H1 (cell line): ENCODE measurements at regions not wholly inside any gene's neighbourhood (a gene's known extent, or its start where the extent isn't known, plus 50 kb on each side); places are given as distances from the start of the nearest gene placed in this dataset.

ENCODE experiments used
- CTCF ChIA-PET: fragments of 300-600 bp; sonication (Branson Sonifier 250); formaldehyde crosslinking; loops from one replicate; lab custom pipeline; 2021; ENCODE audit not compliant: partially characterized antibody; lab: Charles Lee
- POLR2A ChIA-PET: fragments of 300-600 bp; sonication (Branson Sonifier 250); formaldehyde crosslinking; loops from one replicate; lab custom pipeline; 2021; ENCODE audit warnings: inconsistent platforms; ENCODE audit not compliant: partially characterized antibody; lab: Charles Lee
- DNase-seq, 2 experiments: peaks; one replicate each; pipeline versions ENCODE4 v3.0.0 to v3.0.0-alpha.2; 2010 to 2022; ENCODE audit warnings: low spot score in 2 of 2, low read depth in 1 of 2, mixed read lengths in 1 of 2
- FAIRE-seq: peaks from 2 replicates; lab custom pipeline; 2011; peaks lifted over from hg19 to GRCh38; lab: Jason Lieb, UNC
- H2AFZ ChIP-seq: 2 replicates; pipeline ENCODE4 v1.8.1; 2012; ENCODE audit warnings: low read length, inconsistent platforms
- H2AK5ac ChIP-seq: 2 replicates; pipeline ENCODE4 v1.6.1; 2013; ENCODE audit warnings: low read depth, low read length
- H2BK120ac ChIP-seq: replicated peaks from 2 replicates; pipeline ENCODE3; 2013; ENCODE audit warnings: low read depth, low read length, inconsistent platforms
- H2BK12ac ChIP-seq: 2 replicates; pipeline ENCODE4 v1.6.1; 2013; ENCODE audit warnings: low read depth, low read length
- H2BK15ac ChIP-seq: 2 replicates; pipeline ENCODE4 v1.6.1; 2013; ENCODE audit warnings: low read length
- H2BK20ac ChIP-seq: 2 replicates; pipeline ENCODE4 v1.6.1; 2013; ENCODE audit warnings: low read length
- H2BK5ac ChIP-seq: 2 replicates; pipeline ENCODE4 v1.6.1; 2013; ENCODE audit warnings: low read depth, low read length
- H3K14ac ChIP-seq: 2 replicates; pipeline ENCODE4 v1.6.1; 2013; ENCODE audit warnings: inconsistent platforms; ENCODE audit not compliant: insufficient read length
- H3K18ac ChIP-seq: 2 replicates; pipeline ENCODE4 v1.6.1; 2013; ENCODE audit warnings: low read length; ENCODE audit errors: extremely low read depth
- H3K23ac ChIP-seq: 2 replicates; pipeline ENCODE4 v1.6.1; 2013; ENCODE audit warnings: inconsistent platforms; ENCODE audit not compliant: insufficient read length
- H3K23me2 ChIP-seq: 2 replicates; pipeline ENCODE4 v1.6.1; 2013; ENCODE audit warnings: low read depth, low read length
- H3K27ac ChIP-seq: 2 replicates; pipeline ENCODE4 v1.6.1; 2011; ENCODE audit warnings: low read depth, low read length, inconsistent platforms
- H3K27me3 ChIP-seq, 4 experiments: replicated peaks in 1 of 4; 1 replicate in 1 of 4; 2 replicates in 3 of 4; pipeline versions ENCODE4 v1.6.1 to v1.8.1; 2011 to 2013; ENCODE audit warnings: low read length in 3 of 4, mild to moderate bottlenecking in 3 of 4, inconsistent platforms in 2 of 4, mixed read lengths in 2 of 4, moderate library complexity in 1 of 4; ENCODE audit not compliant: control insufficient read depth in 3 of 4, insufficient read depth in 3 of 4; ENCODE audit errors: extremely low read depth in 1 of 4
- H3K36me3 ChIP-seq, 4 experiments: 2 replicates each; pipeline versions ENCODE4 v1.6.1 to v1.8.1; 2011 to 2013; ENCODE audit warnings: mild to moderate bottlenecking in 4 of 4, low read length in 3 of 4, moderate library complexity in 2 of 4, control low read depth in 1 of 4, inconsistent platforms in 1 of 4; ENCODE audit not compliant: insufficient read depth in 4 of 4, control insufficient read depth in 2 of 4
- H3K4ac ChIP-seq: replicated peaks from 2 replicates; pipeline ENCODE3; 2013; ENCODE audit warnings: low read length, low read depth, mixed read lengths, inconsistent platforms; ENCODE audit not compliant: insufficient read length
- H3K4me1 ChIP-seq, 4 experiments: replicated peaks in 1 of 4; 1 replicate in 1 of 4; 2 replicates in 3 of 4; pipeline versions ENCODE4 v1.6.1 to v1.8.1; 2011 to 2013; ENCODE audit warnings: low read length in 3 of 4, inconsistent platforms in 2 of 4, mixed read lengths in 1 of 4; ENCODE audit not compliant: insufficient read depth in 4 of 4, control insufficient read depth in 3 of 4
- H3K4me2 ChIP-seq, 2 experiments: 2 replicates each; pipeline versions ENCODE4 v1.6.1 to v1.8.1; 2011 to 2013; ENCODE audit warnings: low read depth in 2 of 2, low read length in 2 of 2, control low read depth in 1 of 2, inconsistent platforms in 1 of 2, mild to moderate bottlenecking in 1 of 2; ENCODE audit not compliant: insufficient read depth in 1 of 2
- H3K4me3 ChIP-seq, 4 experiments: fragments of 200-600, 300-600 bp in 1 of 4; sonication (generic), shearing (Covaris generic), sonication (Bioruptor Twin) in 1 of 4; 2 replicates each; pipeline versions ENCODE4 v1.5.1 to v1.8.1; 2011 to 2016; ENCODE audit warnings: low read length in 4 of 4, low read depth in 3 of 4, control low read depth in 2 of 4, inconsistent platforms in 2 of 4, mild to moderate bottlenecking in 2 of 4, mixed read lengths in 1 of 4, moderate library complexity in 1 of 4; ENCODE audit not compliant: insufficient read depth in 2 of 4; ENCODE audit errors: extremely low read depth in 1 of 4
- H3K56ac ChIP-seq: replicated peaks from 2 replicates; pipeline ENCODE3; 2013; ENCODE audit warnings: low read depth, mild to moderate bottlenecking, mixed read lengths, low read length, inconsistent platforms; ENCODE audit not compliant: insufficient read length
- H3K79me1 ChIP-seq: 2 replicates; pipeline ENCODE4 v1.6.1; 2013; ENCODE audit warnings: low read depth, low read length, control low read depth
- H3K79me2 ChIP-seq, 2 experiments: 2 replicates each; pipeline versions ENCODE4 v1.6.1 to v1.8.1; 2012 to 2013; ENCODE audit warnings: low read length in 2 of 2, mild to moderate bottlenecking in 2 of 2, inconsistent platforms in 1 of 2; ENCODE audit not compliant: insufficient read depth in 2 of 2, control insufficient read depth in 1 of 2
- H3K9ac ChIP-seq, 4 experiments: replicated peaks in 1 of 4; 1 replicate in 1 of 4; 2 replicates in 3 of 4; pipeline versions ENCODE4 v1.6.1 to v1.8.1; 2011 to 2013; ENCODE audit warnings: low read depth in 3 of 4, low read length in 3 of 4, control low read depth in 2 of 4, mild to moderate bottlenecking in 2 of 4, moderate library complexity in 2 of 4, inconsistent platforms in 1 of 4; ENCODE audit errors: extremely low read depth in 1 of 4
- H3K9me3 ChIP-seq, 2 experiments: 2 replicates each; pipeline versions ENCODE4 v1.6.1 to v1.8.1; 2012 to 2013; ENCODE audit warnings: mild to moderate bottlenecking in 2 of 2, moderate library complexity in 2 of 2, control low read depth in 1 of 2, inconsistent platforms in 1 of 2, low read depth in 1 of 2, low read length in 1 of 2, mixed read lengths in 1 of 2; ENCODE audit not compliant: insufficient read depth in 2 of 2
- H4K20me1 ChIP-seq, 2 experiments: replicated peaks in 1 of 2; 2 replicates each; pipeline versions ENCODE3 to v1.8.1; 2011 to 2013; ENCODE audit warnings: inconsistent platforms in 2 of 2, low read length in 2 of 2, mild to moderate bottlenecking in 1 of 2; ENCODE audit not compliant: insufficient read depth in 2 of 2, control insufficient read depth in 1 of 2
- H4K5ac ChIP-seq: 2 replicates; pipeline ENCODE4 v1.6.1; 2013; ENCODE audit warnings: low read length, low read depth, mixed read lengths, inconsistent platforms; ENCODE audit not compliant: insufficient read length
- H4K8ac ChIP-seq: 2 replicates; pipeline ENCODE4 v1.8.0; 2013; ENCODE audit warnings: mild to moderate bottlenecking, moderate library complexity, low read length, inconsistent platforms; ENCODE audit not compliant: insufficient read depth; ENCODE audit errors: extremely low read depth
- H4K91ac ChIP-seq: replicated peaks from 2 replicates; pipeline ENCODE3; 2013; ENCODE audit warnings: low read length, mixed read lengths, inconsistent platforms; ENCODE audit not compliant: insufficient read length
- RAD21 ChIP-seq, 2 experiments: IDR thresholded peaks in 1 of 2; conservative IDR thresholded peaks in 1 of 2; 2 replicates each; pipeline ENCODE4 v1.6.1; 2011; ENCODE audit warnings: low read depth in 2 of 2, low read length in 2 of 2, improper control_type of control experiment in 1 of 2, inconsistent platforms in 1 of 2, mild to moderate bottlenecking in 1 of 2, moderate library complexity in 1 of 2

GRCh38 chr2:237232166-237232565 lies 146.5 kb downstream of the COPS8 start:
- no peak overlapping the region for H4K8ac ChIP-seq
- H2AK5ac ChIP-seq: no peak overlapping the region
- H4K5ac ChIP-seq: no peak overlapping the region
- no peak overlapping the region for H2BK15ac ChIP-seq
- H3K4me2 ChIP-seq: no peak overlapping the region
- H4K20me1 ChIP-seq: no peaks in the 10 kb centered on the region
- H3K56ac ChIP-seq: no peak overlapping the region
- ChIA-PET POLR2A (no interaction called here), CTCF (no interaction called here)
- no peak overlapping the region for H3K14ac ChIP-seq
- H3K4me1 ChIP-seq: no peaks in the 10 kb centered on the region
- H3K79me2 ChIP-seq: no peaks in the 10 kb centered on the region
- no peaks in the 10 kb centered on the region; a peak in 2 of 8 replicates for H3K36me3 ChIP-seq
- H2BK12ac ChIP-seq: no peak overlapping the region
- H3K9ac ChIP-seq: no peak overlapping the region
- FAIRE-seq: no peak
- H3K9me3 ChIP-seq: peaks cover 0 to 2% of the 10 kb centered on the region in 2 experiments; a peak in 1 of 4 replicates
- H2AFZ ChIP-seq: no peak overlapping the region
- H3K27me3 ChIP-seq: no peaks in the 10 kb centered on the region
- no peak overlapping the region for H2BK5ac ChIP-seq
- no peak overlapping the region for H3K4me3 ChIP-seq
- DNase-seq: no peak
- H3K4ac ChIP-seq: no peak overlapping the region
- no peak overlapping the region for H3K27ac ChIP-seq
- H3K23me2 ChIP-seq: no peaks in the 10 kb centered on the region
- H4K91ac ChIP-seq: no peak overlapping the region
- H2BK120ac ChIP-seq: no peak overlapping the region
- H3K18ac ChIP-seq: no peak overlapping the region
- H2BK20ac ChIP-seq: no peak overlapping the region
- H3K79me1 ChIP-seq: no peaks in the 10 kb centered on the region
- H3K23ac ChIP-seq: no peak overlapping the region
- TF ChIP-seq RAD21 (IDR thresholded peaks at IDR 0.05 in 1 of 2, conservative IDR thresholded peaks at IDR 0.05 in 1 of 2; ENCODE audit: low read depth in 2 of 2, low read length in 2 of 2): no peak
